Raji (cell line): ENCODE measurements at regions not wholly inside any gene's neighbourhood (a gene's known extent, or its start where the extent isn't known, plus 50 kb on each side); places are given as distances from the start of the nearest gene placed in this dataset.

Source experiments
- POLR2A ChIP-seq: IDR thresholded peaks from 2 replicates; pipeline ENCODE4 v1.6.1; 2011; ENCODE audit warnings: low read depth, low read length, control low read depth; ENCODE audit not compliant: insufficient read depth

DNA sequence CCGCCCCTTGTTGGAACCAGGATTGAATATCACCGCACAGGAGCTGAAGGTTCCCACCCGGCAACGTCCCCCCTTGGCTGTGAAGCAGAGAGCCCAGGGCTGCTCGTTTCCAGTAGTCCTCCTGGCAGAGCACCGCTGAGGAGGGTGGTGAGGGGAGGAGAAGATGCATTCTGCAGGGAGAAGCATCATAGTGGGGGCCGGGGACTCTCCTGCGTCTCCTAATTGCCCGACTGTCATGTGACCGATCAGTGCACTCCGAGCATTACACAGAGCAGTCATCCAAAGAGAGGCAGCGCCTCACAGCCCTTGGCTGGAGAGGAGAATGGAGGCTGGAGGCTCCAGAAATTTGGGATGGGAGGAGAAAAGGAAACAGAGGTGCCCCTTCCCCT, 85.0 kb upstream of the SEPTIN5 start:
- TF ChIP-seq POLR2A = no peak

DNA sequence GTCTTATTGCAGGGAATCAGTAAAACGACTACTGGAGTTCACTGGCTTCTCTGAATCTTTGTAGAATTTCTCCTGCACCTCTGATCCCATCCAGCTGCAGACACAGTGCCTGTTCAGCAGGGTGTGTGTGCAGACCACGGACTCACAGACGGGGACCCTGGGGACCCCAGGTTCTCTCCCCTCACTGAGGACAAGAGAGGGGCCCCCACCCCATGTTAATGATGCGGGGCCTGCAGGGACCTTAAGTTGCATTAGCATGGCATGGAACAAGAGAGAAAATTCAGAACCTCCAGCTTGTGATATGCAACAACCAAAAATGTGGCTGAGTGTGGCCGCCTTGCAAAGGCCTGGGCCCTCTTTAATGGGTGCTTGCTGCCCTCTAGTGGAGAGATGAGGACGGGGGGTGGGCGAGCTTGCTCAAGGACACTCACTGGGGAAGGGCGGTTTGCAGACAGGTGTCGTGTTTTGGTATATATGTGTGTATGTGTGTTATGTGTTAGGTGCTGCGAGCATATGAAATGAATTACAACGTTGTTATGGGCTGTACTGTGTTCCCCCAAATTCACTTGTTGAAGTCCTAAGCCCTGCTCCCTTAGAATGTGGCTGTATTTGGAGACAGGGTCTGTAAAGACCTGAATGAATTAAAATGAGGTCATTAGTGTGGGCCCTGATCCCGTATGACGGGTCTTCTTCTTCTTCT, 84.4 kb upstream of the SEPTIN5 start:
- no peak for TF ChIP-seq POLR2A

DNA sequence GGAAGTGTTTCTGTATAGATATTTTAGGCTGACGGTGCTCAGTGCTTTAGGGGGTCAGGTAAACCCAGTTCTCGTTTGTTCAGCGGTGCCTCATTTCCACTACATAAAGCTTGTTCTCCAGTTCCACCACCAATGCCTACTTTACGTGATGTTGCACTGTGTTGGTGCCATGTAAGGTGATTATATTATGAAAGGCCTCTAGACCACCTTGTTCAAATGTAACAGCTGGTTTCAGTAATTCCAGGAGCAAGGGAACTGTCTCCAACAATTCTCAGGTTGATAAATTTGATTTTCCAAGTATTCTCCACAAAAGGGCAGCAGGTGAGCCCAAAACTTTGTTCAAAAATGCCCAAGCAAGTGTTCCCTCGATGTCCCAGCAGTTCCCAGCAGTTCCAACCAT, 83.7 kb upstream of the SEPTIN5 start:
- no peak for TF ChIP-seq POLR2A

DNA sequence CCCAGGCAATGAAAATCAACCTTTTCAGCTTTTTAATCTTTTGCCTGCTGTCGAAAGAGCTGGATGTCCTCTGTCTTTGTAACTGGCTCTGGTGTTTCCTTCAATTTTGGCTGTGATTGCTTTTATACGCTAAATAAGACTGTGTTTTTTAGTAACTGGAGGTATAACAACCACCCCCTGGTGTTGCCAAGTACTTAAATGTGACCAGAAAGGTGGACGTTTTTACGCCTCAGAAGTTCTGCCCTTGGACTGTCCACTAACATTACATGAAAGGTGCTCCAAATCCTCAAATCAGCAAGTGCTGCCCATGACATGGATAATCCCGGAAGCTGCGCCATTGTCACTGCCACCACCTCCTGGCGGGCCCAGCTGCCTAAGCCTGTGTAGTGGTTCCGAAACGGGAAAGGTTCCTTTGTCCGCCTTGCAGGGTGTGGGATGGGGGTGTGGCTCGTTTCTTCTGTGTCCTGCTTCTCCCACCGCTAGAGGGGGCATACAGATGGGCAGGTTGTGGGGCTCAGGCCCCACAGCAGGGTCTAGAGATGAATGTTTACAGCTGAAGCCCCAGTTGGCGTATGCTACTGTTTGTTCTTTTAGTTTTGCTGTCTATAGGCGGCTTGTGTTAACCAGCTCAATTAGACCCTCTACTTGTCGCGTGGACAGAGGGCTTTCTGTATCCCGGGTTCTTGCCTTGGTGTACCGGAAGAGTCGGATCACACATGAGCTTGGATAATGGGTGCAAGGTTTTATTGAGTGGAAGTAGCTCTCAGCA, 82.2 kb upstream of the SEPTIN5 start:
- no peak for TF ChIP-seq POLR2A

DNA sequence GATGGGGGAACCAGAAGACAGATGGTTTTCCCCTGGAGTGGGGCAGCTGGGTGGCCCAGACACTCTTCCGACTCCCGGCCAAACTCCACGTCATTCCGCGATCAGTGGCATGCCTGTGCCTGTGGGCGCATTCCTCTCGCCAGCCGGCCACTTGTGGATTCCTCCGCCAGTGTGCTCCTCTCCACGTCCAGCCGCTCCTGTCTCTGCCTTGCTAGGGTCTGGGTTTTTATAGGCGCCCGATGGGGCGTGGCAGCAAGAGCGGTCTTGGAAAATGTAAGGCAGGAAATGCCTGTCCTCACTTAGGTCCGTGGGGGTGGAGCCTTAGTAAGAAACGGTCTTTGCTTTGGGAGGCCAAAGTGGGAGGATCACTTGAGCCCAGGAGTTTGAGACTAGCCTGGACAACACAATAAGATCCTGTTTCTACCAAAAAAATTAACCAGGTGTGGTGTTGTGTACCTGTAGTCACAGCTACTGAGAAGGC, 81.6 kb upstream of the SEPTIN5 start:
- TF ChIP-seq POLR2A = no peak

DNA sequence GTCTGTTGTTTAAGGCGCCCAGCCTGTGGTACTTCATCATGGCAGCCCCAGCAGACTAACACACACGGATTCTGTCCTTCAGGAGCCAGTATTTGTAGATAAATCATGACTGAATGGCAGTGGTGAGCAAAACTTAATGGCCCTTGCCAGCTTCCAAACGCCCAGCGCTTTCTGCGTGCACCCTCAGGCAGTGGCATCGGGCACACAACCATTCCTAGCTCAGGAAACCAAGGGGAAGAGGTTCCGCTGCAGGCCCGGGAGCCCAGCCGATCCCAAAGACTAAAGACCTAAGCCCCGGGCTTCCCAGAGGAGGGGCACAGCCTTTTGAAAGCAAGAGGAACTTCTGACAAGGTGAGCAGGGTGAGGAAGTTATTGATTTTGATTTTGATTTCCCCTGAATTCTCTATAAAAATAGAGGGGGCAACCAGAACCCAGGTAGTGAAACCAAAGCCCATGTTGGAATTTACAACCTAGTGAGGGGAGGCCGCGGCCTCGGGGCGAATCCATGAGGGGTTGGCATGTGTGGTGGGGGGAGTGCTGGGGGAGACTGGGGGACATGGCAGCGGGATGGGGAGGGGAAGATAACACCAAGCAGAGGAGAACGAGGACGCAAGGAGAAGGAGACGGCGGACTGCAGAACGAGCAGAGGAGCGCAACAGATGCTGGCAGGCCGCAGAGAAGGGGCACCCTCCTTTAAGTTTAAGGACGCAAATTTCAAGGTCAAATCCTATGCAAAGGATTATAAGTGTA, 79.9 kb upstream of the SEPTIN5 start:
- no peak for TF ChIP-seq POLR2A

DNA sequence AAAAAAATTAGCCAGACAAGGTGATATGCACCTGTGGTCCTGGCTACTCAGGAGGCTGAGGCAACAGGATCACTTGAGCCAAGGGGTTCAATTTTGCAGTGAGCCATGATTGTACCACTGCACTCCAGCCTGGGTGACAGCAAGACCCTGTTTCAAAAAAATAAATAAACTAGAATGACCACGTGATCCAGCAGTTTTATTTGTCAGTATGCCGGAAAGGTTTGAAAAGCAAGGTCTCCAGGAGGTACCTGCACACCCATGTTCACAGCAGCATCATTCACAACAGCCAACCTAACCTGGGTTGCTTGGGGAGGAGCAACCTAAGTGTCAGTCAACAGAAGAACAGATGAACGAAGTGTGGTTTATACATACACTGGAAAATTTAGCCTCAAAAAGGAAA, 78.7 kb upstream of the SEPTIN5 start:
- no peak for TF ChIP-seq POLR2A

DNA sequence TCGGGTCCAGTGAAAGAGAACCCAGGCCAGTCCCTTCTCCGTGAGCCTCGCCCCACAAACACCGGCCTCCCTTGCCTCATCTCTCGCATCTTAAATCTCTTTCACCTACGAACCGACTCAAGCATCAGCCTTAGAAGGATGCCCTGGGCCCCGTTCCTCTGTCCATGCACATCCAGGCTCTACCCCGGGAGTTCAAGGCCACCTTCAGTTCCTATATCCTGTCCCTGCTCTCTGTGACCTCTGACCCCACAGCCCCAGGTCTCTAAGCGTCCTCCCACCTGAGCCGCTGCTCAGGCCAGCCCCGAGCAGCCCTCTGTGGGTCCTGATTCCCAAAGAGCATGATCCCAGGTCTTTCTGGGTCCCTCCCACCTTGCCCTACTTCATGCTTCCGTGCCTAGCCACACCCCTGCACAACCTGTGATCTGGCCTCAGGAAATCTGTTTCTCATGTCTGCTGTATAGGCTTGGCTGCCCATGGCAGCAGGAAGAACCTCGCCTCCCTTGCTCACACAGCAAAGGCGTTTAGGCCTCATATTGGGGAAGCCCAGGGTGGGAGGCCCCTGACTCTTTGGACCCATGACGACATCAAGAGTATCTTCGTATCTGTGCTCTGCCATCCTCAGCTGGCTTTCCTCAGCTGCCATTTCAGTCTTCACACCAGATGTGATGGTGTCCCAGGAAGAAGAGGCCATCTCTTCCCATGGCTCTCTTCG, 77.5 kb upstream of the SEPTIN5 start:
- TF ChIP-seq POLR2A = no peak

DNA sequence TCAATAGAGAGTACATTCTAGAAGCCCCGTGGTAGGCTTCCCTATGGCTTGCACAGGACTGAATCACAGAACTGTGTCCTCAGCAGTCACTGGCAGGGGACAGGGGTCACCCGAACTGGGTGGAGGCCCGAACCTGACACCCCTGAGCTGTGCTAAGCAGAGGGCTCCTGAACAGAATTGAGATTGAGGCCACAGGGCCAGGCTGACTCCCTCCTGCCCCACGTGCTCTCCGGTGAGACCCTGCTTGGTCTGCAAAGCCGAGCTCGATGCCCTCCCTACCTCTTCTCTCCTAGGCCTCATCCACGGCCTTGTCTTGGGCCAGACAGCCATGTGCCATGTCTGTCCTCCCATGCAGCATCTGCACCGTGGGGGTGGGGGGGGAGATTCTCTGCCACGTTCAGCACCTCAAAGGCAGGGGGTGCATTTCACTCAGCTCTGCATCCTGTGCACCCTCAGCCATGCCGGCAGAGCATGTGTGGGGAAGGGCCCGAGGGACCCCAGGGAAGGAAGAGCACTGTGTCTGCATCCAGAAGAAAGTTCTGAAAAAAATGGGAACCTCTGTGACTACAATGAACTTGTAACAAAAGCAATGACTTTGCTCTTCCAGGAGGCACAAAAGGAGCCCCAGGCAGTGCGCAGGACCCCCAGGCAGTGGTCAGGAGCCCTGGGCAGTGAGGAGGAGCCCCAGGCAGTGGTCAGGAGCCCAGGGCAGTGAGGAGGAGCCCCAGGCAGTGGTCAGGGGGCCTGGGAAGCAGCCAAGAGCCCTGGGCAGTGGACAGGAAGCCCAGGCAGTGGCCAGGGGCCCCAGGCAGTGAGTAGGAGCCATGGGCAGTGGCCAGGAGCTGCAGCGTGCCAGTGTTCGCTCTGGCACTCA, 76.7 kb upstream of the SEPTIN5 start:
- TF ChIP-seq POLR2A = no peak

DNA sequence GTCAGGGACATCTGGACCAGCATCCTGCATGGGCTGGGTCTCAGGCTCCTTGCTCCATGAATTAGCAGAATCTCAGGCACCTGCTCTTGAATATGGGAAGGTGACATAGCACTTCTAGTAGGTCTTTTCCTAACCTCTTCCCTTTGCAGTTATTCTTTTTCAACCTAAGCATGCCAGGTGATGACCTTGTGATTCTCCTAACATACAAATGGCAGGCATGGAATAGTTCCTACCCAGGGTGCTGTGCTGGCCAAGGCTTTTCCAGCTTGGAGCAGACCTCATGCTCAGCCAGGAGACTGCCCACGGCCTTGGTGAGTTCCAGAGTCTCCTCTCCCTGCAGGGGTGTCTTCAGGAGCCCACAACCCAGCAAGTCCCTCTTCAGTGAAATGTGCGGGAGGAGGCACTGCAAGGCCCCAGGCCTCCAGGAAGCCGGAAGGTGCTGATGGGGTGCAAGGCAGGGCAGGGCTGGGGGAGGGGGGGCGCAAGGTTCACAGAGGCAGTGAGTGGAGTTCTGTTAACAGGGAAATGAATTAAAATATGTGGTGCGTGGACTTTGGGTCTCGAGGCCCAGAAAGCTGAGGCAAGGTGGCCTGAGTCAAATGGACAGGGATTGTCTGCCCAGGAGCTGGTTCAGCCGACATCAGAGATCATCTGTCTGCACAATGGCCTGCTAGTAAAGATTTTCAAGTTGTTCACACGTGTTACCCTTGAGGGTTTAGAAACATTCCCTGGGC, 75.9 kb upstream of the SEPTIN5 start:
- TF ChIP-seq POLR2A = no peak

DNA sequence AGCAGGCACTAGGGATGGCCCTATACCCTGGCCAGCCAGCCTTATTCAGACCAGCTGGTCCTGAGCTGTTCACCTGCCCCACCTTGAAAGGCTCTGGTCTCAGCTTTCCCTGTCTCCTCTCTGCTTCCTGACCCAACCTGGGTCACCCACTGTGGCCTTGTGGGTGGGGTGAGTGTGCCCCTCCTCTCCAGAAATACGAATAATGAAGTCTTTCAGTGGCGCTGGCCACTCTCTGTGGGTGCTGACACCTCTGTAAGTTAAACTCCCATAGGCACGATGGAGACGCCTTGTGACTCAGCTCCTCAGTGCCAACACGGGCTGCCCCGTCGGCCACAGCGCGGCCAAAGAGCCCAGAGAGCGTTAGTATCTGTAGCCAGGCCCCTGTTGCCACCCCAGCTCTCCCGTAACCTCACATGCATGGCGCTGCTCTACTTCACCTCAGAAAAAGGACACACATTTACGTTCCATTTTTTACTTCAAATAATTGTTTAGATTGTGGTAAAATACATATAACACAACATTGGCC, 74.6 kb upstream of the SEPTIN5 start:
- TF ChIP-seq POLR2A = no peak

DNA sequence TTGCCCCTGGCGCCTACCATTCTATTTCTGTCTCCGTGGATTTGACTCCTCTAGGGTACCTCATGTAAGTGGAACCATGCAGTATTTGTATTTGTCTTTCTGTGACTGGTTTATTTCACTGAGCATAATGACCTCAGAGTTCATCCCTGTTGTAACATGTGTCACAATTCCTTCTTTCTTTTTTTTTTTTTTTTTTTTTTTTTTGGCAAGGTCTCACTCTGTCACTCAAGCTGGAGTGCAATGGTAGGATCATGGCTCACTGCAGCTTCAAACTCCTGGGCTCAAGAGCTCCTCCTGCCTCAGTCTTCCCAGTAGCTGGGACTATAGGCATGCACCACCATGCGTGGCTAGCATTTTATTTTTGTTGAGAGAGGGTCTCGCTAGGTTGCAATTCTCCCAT, 74.0 kb upstream of the SEPTIN5 start:
- no peak for TF ChIP-seq POLR2A

DNA sequence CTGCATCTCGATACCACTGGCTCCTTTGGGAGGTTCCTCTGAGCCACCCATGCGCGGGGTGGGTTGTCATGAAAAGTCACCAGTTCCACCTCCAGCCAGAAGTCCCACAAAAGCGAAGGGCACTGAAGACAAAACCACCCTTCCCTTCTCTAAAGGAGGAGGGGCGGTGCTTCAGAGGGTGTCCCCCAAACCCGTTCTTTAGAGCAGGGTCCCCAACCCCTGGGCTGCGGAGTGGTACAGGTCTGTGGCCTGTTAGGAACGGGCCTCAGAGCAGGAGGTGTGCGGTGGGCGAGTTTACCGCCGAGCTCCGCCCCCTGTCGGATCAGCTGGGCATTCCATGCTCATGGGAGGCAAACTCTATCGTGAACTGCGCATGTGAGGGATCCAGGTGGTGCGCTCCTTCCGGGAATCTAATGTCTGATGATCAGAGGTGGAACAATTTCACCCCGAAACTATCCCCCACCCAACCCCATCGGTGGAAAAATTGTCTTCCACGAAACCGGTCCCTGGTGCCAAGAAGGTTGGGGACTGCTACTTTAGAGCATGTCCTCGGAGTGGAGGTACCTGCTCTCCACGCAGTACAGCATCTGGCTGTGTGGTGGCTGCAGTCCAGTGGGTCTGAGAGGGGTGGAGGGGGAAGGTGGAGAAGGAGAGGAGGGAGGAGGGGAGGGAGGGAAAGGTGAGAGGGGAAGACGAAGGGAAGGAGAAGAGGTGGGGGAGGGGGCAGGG, 72.9 kb upstream of the SEPTIN5 start:
- no peak for TF ChIP-seq POLR2A
